A673 (cell line): ENCODE measurements at regions not wholly inside any gene's neighbourhood (a gene's known extent, or its start where the extent isn't known, plus 50 kb on each side); places are given as distances from the start of the nearest gene placed in this dataset.

Experiments used
- EZH2 ChIP-seq: fragments of 200-600 bp; sonication (generic); IDR thresholded peaks from 2 replicates; pipeline ENCODE4 v1.6.1; 2017; ENCODE audit warnings: borderline replicate concordance, low read depth, mild to moderate bottlenecking, mixed read lengths, antibody characterized with exemption, low read length; ENCODE audit not compliant: poor library complexity, severe bottlenecking
- TF ChIP-seq, protein P1 (sequence below): fragments of 300-800, 200-600 bp; sonication (generic); conservative IDR thresholded peaks from 2 replicates; pipeline ENCODE4 v1.5.1; 2017; ENCODE audit warnings: low read depth, mild to moderate bottlenecking, antibody characterized with exemption, low read length, moderate library complexity, mixed read lengths

DNA sequence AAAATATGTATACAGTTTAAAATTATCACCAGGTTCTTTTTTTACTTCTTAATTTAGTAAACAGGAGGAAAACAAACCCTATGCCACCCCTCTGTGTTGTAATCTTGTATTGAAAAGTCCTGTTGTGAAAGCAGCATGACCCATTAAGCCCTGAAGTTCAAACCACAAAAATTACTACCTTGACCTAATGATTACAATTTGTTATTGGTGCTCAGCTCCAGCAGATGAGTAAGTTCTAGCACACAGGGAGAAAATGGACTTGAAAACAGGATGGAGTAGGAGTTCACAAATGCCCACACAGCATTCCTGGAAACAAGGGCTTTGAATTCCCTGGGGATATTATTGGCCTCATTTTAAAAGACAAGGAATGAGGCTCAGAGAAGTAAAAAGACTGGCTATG is 505.8 kb upstream of the ERCC4 start:
- TF ChIP-seq, protein P1, sequence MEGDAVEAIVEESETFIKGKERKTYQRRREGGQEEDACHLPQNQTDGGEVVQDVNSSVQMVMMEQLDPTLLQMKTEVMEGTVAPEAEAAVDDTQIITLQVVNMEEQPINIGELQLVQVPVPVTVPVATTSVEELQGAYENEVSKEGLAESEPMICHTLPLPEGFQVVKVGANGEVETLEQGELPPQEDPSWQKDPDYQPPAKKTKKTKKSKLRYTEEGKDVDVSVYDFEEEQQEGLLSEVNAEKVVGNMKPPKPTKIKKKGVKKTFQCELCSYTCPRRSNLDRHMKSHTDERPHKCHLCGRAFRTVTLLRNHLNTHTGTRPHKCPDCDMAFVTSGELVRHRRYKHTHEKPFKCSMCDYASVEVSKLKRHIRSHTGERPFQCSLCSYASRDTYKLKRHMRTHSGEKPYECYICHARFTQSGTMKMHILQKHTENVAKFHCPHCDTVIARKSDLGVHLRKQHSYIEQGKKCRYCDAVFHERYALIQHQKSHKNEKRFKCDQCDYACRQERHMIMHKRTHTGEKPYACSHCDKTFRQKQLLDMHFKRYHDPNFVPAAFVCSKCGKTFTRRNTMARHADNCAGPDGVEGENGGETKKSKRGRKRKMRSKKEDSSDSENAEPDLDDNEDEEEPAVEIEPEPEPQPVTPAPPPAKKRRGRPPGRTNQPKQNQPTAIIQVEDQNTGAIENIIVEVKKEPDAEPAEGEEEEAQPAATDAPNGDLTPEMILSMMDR, result no peak
- no peak for TF ChIP-seq EZH2
